OCI-M2 (cell line): ENCODE measurements at regions not wholly inside any gene's neighbourhood (a gene's known extent, or its start where the extent isn't known, plus 50 kb on each side); places are given as distances from the start of the nearest gene placed in this dataset.
"Not testable (repeated sequence)": the region's sequence is repeated elsewhere in the genome, so short reads cannot be mapped to it uniquely, and the experiment has no call there.

Experiments used
- DNase-seq: peaks from one replicate; lab custom pipeline; 2025; ENCODE audit not compliant: unreplicated experiment; lab: John Stamatoyannopoulos, UW

- no peak for DNase-seq
These were observed 1366.1 kb upstream of the CDH9 start for GRCh38 chr5:28404363-28405071.

- no peak for DNase-seq
These were observed 1365.5 kb upstream of the CDH9 start for GRCh38 chr5:28403846-28404245.

DNA sequence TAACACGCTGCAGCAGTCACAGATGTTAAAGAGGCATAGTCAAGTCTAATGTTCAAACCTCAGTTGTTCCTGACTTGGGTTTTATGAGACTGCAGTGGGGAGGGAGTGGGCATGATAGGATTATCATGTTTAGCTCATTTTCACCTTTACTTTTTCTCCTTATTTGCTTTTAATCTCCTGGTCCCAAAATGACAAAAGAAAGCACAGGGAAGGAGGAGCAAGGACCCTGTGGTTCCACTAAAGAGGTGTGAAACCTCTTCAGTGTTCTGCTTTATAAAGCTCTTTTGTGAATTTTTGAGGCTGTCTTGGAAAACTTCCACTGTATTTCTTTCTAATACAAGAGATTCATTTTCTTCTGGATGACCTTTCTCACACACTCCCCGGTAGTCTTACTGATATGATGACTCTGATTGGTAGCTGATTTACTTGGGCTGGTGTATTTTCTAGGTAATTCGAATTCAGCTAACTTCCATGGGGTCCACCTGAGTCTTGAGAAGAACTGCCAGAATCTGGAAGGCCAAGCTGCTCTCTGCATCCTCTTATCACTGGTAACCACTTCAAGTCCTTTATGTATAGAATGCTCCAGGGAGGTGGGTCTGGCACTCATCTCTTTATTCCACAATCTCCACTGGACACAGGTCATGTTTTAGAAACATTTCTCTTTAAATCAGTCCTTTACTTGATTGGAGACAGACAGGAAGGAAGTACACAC, 1364.4 kb upstream of the CDH9 start:
- DNase-seq = no peak

DNA sequence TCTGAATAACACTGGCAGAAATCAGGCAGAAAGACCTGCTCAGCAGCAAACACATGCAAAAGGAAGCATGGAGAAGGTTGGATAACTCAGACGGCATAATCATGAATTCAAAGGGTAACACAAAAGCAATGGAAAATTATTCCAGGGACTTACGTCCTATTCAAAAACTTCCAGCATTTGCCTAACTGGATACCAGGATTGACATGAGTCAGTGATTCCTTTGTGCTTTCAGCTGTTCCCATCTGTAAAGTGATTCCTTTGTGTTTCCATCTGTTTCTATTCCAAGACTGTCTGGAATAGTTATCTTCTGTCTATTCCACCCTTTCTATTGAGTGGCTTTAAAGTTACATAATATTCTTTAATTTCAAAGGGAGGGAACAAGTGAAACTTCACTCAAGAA, 1361.7 kb upstream of the CDH9 start:
- DNase-seq = no peak

DNA sequence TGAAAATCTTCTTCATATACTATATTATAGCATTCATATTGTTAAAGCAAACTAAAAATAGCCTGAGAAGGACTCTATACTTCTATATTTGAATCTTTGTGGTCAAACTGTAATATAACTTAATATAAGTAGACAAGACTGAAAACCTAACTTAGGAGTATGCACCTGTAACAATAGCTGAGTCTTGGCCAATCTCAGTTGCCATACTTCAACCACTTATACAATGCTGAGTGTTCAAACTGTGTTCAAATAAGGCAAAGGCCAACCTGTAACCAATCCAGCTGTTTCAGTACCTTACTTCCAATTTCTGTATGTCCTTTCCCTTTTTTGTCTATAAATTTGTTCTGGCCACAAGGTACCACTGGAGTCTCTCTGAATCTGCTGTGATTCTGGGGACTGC, 1360.8 kb upstream of the CDH9 start:
- no peak for DNase-seq

DNA sequence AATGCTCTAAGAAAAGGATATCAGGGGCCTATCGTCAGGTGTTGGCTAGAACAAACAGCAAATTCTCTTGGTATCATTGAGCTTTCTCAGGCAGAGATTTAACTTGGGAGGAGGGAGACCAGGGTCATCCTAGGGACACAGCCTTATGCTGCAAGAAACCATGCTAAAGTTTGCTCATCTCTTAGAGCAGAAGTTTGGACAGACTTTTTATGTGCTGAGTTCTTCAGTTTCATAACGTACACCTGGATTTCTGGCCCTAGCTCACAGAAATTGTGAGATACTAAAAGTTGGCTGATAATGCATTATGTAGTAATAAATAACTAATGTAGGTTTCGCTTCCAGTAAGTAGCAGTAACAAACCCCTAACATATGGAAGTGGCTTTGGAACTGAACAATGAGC, 1359.8 kb upstream of the CDH9 start:
- DNase-seq = no peak

GRCh38 chr5:28397502-28397941, 1359.1 kb upstream of the CDH9 start:
- no peak for DNase-seq

GRCh38 chr5:28391277-28391676, 1352.9 kb upstream of the CDH9 start:
- DNase-seq = no peak

- DNase-seq = no peak
These were observed 1352.0 kb upstream of the CDH9 start for GRCh38 chr5:28390341-28390740.

GRCh38 chr5:28389727-28390126, 1351.3 kb upstream of the CDH9 start:
- DNase-seq = not testable (repeated sequence)

- no peak for DNase-seq
These were observed 1350.0 kb upstream of the CDH9 start for GRCh38 chr5:28388428-28388827.

DNA sequence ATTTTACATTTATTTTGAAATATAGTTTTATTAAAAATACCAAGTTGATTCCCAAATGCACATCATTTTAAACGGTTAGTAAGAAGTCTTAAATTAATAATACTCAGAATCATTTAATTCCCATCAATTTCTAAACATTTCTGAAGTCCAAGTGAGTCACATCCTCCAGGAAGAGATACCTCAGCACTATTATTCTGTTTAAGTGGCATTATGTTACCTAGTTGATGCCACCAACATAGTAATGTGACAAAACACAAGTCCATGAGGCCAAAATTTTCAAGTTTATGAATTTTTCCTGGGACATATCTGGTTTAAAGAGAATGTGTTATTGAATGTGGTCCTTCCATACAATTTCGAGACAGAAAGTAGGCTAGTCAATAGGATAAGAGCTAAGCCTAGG, 1348.3 kb upstream of the CDH9 start:
- no peak for DNase-seq

GRCh38 chr5:28380167-28380566, 1341.8 kb upstream of the CDH9 start:
- no peak for DNase-seq

DNA sequence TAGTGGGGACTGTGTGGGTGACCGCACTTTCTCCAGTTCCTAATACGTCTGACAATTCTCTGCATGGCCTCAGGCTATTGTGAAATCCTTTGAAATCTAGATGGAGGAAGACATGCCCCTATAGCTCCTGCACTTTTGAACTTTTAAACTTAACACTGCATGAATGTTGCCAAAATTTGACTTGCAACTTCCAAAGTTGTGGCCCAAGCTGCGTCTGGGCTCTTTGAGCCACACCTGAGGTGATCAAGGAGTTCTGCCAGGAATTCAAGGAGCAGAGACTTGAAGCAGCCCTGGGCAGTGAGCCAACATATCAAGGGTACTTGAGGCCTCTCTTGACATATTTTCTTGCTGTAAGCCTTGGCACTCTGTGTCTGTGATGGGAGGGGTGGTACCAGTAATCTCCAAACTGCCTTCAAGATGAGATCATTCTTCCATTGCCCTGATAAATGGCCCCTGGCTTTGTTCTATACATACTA, 1336.1 kb upstream of the CDH9 start:
- no peak for DNase-seq

DNA sequence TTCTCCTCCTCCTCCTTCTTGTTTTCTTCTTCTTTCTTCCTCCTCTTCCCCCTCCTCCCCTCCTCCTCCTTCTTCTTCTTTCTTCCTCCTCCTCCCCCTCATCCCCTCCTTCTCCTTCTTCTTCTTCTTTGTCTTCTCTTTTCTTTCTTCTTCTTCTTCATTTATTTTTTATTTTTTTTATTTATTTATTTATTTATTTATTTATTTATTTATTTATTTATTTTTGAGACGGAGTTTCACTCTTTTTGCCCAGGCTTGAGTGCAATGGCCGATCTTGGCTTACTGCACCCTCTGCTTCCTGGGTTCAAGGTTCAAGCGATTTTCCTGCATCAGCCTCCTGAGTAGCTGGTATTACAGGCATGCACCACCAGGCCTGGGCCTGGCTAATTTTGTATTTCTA, 1332.5 kb upstream of the CDH9 start:
- no peak for DNase-seq

DNA sequence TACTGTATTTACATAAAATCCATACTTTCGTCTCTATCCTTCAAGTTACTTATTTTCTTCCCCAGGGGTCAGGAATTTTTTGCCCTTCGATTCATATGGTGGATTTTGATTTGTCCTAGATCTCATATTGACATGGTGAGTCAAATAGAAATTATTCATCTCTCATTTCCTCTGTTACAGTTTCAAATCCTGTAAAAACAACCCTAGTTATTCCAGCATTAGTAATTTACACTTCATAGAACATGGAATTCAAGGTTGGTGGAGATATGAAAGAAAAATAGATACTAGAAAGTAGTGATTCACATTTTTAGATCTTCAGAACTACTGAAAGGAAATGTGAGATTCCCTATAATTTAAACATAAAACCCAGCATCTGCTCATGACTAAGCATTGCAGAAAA, 1331.0 kb upstream of the CDH9 start:
- no peak for DNase-seq

GRCh38 chr5:28355831-28356230, 1317.4 kb upstream of the CDH9 start:
- no peak for DNase-seq

DNA sequence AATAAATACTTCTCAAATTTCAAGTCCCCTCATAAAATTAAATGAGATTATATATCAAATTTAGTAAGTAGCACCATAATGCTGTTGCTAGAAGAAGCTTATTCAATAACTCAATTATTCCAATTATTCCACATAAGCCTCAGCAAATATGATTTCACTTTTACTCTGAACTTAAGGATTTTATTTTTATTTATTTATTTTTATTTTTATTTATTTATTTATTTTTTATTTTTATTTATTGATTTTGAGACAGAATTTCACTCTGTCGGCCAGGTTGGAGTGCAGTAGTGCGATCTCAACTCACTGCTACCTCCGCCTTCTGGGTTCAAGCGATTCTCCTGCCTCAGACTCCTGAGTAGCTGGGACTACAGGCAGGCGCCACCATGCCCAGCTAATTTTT, 1308.3 kb upstream of the CDH9 start:
- no peak for DNase-seq

DNA sequence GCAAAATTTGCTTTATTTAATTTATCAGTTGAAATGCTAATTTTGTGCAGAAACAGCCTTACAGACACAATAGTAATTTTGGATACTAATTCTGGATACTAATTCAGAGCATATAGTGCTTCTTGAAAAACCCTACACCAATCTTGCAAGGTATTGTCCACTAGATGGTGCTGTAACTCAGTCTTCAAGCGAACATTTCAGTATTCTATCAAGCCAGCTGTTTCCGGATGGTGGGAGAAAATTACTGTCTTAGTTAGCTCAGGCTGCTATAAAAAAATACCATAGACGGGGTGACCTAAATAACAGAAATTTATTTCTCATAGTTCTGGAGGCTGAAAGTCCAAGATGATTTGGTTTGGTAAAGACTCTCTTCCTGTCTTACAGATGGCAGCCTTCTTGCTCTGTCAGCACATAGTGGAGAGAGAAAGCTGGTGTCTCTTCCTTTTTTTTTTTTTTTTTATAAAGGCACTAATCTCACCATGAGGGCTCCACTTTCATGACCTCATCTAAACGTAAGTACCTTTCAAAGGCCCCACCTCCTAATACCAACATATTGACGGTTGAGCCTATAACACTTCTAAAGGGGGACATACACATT, 1306.5 kb upstream of the CDH9 start:
- no peak for DNase-seq

- no peak for DNase-seq
These were observed 1290.8 kb upstream of the CDH9 start for GRCh38 chr5:28329176-28329575.

DNA sequence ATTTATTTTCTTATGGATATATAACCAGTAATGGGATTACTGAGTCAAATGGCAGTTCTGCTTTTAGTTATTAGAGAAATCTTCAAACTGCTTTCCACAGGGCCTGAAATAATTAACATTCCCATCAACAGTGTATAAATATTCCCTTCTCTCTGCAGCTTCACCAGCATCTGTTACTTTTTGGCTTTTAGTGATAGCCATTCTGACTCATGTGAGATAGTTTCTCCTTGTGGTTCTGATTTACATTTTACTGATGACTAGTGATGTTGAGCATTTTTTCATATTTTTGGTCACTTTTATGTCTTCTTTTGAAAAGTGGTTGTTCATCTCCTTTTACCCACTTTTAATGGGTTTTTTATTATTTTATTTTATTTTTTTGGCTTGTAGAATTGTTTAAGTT, 1290.3 kb upstream of the CDH9 start:
- DNase-seq = no peak

- no peak for DNase-seq
These were observed 1285.8 kb upstream of the CDH9 start for GRCh38 chr5:28324174-28324573.
